NCI-H2196 (cell line): ENCODE measurements at regions not wholly inside any gene's neighbourhood (a gene's known extent, or its start where the extent isn't known, plus 50 kb on each side); places are given as distances from the start of the nearest gene placed in this dataset.
"Not testable (repeated sequence)": the region's sequence is repeated elsewhere in the genome, so short reads cannot be mapped to it uniquely, and the experiment has no call there.

Experiments
- DNase-seq: peaks from one replicate; lab custom pipeline; 2025; ENCODE audit not compliant: unreplicated experiment; lab: John Stamatoyannopoulos, UW

DNA sequence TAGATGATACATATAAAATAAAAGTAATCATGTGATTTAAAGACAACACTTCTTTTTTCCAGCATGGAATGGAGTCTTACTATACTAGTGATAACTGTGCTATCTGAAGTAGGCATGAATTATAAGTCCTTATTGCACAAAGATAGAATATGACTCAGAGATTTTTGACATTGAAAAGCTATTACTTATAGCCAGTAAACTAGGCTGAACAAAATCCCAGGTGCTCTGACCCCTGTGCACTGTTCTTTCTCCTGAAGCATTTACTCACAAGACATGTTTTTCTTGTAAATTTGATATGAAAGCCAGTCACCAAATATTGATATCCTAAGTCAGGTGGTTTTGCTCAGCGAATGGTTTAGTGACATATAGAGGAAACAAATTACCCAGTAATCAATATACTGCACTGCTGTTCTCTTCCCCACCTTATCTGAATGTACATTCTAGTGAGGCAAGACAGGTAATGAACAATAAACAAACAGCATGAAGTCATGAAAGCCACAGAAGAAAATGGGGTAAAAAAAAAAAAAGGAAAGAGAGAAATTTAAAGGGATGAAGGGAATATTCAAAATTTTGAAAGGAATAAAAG is 1567.0 kb upstream of the SPRY2 start:
- DNase-seq = no peak

GRCh38 chr13:81888855-81889254 is 1547.9 kb upstream of the SPRY2 start:
- no peak for DNase-seq

DNA sequence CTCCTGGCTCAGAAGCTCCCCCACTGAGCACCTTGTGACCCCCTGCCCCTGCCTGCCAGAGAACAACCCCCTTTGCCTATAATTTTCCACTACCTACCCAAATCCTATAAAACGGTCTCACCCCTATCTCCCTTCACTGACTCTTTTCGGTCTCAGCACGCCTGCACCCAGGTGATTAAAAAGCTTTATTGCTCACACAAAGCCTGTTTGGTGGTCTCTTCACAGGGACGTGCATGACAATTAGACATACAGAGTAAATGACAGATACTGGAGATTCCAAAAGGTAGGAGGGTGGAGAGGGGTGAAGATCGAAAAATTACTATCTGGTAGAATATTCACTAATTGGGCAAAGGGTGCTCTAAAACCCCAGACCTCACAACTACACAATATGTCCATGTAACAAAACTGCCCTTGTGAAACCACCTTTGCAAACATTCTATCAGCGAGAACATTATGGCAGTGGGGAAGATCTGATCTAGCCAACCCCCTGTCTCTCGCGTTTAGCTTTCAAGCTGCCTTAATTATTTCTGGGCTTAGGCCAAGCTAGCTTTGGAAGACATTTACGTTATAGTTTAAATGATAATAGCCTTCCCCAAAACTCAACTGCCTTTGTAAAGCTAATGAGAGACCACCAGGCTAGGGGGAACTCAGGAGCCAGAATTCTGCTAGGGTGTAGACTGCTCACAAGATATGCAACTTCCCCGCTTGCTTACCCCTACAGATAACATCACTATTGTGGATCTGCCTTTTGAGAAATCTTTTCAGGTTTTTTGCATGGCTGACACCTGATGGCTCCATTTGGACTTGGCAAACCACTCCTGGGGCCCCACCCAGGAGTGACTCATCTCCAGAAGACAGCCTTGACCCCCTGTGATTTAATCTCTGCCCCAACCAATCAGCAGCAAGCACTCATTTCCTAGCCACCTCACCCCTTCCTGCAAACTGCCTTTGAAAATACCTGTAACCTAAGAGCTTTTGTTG is 1534.0 kb upstream of the SPRY2 start:
- DNase-seq = no peak

- DNase-seq = no peak
These were observed 1533.3 kb upstream of the SPRY2 start for GRCh38 chr13:81874253-81874652.

DNA sequence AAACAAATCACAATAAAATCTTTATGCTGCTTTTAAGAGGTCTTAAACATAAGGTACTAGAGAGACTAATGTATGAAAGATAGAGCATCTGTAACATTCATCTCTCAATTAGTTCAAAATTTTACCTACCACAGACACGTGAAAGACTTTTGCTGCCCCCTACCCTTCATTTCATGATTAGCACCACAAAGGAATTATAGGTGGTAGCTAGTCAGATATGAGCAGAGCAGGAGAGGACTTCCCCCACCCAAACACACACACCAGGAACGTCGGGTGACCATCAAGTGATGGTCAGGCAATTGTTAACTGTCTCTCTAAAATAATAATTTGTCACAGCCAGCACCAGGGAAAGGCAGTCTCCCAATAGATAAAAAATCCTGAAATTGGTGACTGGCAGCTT is 1531.7 kb upstream of the SPRY2 start:
- no peak for DNase-seq

DNA sequence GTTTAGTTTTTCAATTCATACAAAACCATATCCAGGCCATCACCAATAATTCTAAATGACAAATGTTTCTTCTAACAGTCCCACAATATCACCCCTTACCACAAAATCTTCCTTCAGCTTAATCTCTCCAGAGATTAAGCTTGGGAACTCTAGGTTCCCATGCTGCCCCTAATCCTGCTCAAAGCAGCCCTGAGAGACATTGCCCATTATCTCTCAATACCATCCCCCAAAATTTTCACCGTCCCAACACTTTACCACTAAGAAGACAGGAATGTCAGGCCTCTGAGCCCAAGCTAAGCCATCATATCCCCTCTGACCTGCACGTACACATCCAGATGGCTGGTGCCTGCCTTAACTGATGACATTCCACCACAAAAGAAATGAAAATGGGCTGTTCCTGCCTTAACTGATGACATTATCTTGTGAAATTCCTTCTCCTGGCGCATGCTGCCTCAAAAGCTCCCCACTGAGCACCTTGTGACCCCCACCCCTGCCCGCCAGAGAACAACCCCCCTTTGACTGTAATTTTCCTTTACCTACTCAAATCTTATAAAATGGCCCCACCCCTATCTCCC is 1530.9 kb upstream of the SPRY2 start:
- DNase-seq = not testable (repeated sequence)

DNA sequence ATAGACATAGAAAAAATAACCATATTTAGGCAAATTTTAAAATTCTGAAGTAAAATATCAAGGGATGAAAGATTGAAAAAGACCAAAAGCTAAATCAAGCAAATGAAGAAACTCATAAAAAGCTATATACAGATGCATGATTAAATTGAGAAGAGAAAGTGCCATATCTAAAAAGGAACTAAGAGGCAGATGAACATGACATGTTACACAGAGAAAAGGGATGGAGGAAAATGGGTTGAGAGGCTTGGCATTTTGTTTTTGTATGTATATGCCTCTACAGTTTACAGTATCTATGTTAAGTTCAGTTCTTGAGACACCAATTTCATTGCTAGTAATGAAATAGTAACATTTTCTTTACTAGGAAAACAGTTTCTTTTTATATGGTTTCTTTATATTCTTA is 1507.4 kb upstream of the SPRY2 start:
- no peak for DNase-seq

DNA sequence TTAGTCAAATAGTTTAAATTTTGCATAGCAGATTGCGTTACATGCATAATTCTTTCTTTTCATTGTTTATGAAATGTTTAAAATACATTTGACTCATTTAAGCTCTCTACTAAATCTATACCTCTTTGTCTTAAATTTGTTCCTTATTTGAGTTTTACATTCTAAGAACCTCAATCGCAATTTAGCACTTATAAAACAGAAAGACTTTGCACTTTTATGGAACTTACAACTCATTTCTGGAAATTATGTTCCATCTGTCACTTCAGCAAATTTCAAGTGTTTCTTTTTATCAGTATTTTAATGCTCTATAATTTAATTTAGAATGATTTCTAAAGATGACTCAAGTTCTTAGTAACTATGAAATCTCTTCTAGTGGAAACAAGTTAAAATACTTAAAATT is 1505.8 kb upstream of the SPRY2 start:
- DNase-seq = no peak

GRCh38 chr13:81821259-81821658 is 1480.3 kb upstream of the SPRY2 start:
- no peak for DNase-seq

DNA sequence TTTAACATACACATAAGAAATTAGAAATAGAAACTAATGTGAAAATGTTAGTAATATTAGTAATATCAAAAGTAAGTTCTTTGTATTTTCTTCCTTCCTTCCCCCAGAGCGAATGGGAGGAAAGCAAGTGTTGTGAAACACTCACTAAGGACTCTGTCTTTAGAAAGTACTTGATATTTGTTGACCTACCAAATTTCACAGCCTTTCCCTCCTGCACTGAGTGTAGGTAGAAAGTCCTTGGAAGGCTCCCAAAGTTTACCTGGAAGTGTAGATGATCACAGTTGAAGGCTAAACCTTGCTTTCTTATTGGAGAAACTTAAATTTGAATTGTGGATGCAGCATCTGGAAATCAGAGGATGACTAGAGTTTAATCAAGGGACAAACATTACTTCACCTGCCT is 1459.5 kb upstream of the SPRY2 start:
- DNase-seq = no peak

GRCh38 chr13:81795710-81796109 is 1454.8 kb upstream of the SPRY2 start:
- no peak for DNase-seq

DNA sequence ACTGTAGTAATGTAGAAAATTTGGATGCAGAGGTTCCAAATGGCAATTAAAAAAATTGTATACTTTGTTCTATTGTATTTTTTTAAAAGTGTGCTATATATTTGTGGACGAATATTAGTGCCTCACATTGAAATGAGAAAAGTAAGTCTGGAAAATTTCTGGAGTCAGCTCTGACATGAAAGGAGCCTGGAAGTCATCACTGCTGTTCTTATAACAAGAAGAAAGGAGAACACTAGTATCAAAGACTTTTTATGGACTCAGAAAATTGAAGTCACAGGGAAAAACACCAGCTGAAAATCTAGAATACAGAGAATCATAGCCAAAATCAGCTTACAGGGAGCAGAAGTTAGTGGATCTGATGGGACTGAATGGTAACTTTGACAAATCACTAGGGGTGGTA is 1450.7 kb upstream of the SPRY2 start:
- no peak for DNase-seq

DNA sequence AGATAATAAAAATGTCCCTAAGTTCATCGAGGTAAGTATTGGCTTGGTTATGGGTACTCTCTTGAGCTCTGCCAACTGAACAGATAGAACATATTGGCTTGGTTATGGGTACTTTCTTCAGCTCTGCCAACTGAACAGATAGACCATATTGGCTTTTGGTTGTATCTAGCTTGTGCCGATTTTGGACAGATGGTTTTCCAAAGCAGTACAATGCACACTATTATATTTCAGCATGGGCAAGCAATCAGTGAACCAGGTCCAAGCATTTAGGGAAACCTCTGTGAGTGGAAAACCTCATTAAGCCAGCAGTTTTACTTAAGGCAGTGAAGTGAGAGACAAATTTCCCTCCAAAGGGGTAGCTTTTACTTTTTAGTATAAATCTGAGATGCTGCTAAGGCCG is 1440.5 kb upstream of the SPRY2 start:
- no peak for DNase-seq

DNA sequence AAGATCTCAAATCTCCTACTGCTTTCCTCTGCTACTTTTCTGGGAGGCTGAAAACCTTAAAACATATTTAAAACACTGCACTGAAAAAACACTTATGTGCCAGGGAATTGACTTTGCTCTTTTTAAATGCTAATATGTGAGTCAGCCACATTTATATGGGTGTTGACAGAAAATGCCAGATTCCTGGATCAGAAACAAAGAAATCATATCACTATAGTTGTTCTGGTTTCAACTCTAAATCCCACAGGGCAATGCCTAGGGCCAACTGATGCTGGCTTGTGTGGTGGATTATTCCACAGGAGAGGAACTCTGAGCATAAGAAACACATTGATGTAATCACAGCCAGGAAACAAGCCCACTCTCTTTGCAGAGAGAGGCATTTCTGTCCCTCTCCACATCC is 1439.0 kb upstream of the SPRY2 start:
- no peak for DNase-seq

- no peak for DNase-seq
These were observed 1437.4 kb upstream of the SPRY2 start for GRCh38 chr13:81778350-81778749.

DNA sequence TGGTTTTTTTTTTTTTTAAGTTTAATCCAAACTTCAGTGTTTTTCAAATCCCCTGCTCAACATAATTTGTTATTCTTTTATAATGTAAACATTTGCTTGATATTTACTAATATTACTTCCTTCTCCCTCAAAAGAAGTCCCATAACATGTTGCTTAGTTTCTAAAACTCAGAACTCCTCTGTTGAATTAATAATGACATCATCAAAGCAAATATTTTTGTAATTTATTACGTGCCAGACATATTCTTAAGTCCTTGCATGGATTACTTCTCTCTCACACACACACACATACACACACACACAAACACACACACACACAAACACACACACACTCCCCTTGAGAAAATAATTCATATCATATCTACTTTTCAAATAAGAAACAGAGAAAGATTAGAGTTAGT is 1432.3 kb upstream of the SPRY2 start:
- DNase-seq = no peak

DNA sequence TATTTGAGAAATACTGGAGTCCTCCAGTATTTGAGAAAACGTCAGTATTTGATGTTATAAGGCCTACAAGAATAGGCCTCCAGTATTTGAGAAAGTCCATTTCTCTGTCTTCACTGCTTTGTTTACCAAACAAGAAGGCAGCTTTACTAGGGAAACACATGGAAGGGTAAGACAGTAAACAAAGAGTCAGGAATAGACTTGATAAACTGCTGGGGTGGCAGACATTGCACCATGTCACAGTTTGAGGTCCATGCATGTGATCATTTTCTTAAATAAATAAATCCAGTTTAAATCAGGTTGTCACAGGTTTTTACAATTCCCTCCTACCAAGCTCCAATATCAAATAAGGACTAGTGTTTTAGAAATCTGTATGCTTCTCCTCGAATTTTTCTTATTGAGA is 1431.0 kb upstream of the SPRY2 start:
- no peak for DNase-seq

- DNase-seq = no peak
These were observed 1430.1 kb upstream of the SPRY2 start for GRCh38 chr13:81770868-81771505.

DNA sequence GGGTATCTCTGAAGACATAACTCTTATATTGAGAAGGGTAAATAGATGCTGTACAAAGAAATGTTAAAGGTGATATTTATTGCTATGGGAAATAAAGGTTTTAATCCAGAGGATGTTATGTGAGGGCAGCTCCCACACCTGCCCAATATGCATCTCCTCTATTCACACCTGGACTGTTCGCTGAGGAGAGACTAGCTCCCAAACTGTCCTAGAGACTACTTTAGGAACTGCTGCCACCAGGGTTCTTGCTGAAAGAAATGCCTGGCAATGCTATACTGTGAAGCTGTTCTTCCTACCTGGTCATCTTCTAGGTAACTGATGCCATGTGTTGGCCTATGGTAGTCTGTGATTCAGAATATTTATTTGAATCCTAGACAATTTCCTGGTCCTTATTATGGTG is 1421.5 kb upstream of the SPRY2 start:
- no peak for DNase-seq

- DNase-seq = no peak
These were observed 1419.4 kb upstream of the SPRY2 start for GRCh38 chr13:81760316-81760715.

GRCh38 chr13:81757348-81757970 is 1416.5 kb upstream of the SPRY2 start:
- no peak for DNase-seq
